HG03108 (cell line): ENCODE measurements at regions not wholly inside any gene's neighbourhood (a gene's known extent, or its start where the extent isn't known, plus 50 kb on each side); places are given as distances from the start of the nearest gene placed in this dataset.

Source experiments
- ATAC-seq: cut with Tn5 transposase; IDR thresholded peaks from one replicate; pipeline ENCODE4 v1.9.1; 2021; ENCODE audit warnings: moderate library complexity; ENCODE audit not compliant: unreplicated experiment

DNA sequence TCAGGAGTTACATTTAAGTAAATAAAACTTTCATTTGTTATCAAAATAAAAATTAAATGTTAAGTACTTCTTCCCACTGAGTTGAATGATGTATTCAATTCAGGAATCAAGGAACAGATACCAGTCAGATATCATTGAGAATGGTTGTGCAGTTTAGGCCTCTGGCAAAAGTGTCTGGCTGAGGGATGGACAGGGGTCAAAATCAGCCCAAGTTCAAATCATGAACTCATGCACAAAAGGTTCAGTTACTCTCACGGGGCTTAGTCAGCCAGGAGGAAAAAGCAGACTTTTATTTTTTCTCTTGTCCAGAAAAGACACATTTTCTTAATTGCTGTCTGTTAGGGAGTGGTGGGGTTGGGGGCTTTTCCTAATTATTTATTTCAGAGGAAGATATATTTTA is 166.3 kb downstream of the RASSF9 start:
- no peak for ATAC-seq

DNA sequence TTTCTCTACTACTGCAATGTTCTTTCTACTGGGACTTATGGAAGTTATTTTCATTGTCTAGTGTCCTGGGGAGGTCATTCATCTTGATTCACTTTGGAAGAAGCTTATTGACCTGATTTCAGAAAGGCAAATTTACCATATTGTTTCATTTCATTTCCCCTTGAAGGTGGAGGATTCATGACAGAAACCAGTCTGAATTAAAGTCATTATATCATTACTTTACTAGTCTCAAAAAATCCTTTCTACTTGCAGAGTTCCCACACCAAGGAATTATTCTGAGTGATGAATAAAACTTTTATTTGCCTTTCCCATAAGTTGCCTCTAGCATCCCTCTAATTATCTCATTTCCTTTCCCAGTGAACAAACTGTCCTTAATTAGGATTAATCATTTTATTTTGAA is 163.8 kb downstream of the RASSF9 start:
- no peak for ATAC-seq

DNA sequence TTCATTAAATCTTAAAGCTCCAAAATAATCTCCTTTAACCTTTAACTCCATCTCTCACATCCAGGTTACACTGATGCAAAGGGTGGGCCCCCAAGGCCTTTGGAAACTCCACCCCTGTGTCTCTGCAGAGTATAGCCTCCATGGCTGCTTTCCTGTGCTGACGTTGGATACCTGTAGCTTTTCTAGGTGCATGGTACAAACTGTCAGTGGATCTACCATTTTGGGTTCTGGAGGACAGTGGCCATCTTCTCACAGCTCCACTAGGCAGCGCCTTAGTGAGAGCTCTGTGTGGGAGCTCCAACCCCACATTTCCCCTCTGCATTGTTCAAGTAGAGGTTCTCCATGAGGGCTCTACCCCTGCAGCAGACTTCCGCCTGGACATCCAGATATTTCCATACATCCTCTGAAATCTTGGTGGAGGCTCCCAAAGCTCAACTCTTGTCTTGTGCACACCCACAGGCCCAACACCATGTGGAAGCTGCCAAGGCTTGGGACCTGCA is 162.2 kb downstream of the RASSF9 start:
- ATAC-seq, result no peak

DNA sequence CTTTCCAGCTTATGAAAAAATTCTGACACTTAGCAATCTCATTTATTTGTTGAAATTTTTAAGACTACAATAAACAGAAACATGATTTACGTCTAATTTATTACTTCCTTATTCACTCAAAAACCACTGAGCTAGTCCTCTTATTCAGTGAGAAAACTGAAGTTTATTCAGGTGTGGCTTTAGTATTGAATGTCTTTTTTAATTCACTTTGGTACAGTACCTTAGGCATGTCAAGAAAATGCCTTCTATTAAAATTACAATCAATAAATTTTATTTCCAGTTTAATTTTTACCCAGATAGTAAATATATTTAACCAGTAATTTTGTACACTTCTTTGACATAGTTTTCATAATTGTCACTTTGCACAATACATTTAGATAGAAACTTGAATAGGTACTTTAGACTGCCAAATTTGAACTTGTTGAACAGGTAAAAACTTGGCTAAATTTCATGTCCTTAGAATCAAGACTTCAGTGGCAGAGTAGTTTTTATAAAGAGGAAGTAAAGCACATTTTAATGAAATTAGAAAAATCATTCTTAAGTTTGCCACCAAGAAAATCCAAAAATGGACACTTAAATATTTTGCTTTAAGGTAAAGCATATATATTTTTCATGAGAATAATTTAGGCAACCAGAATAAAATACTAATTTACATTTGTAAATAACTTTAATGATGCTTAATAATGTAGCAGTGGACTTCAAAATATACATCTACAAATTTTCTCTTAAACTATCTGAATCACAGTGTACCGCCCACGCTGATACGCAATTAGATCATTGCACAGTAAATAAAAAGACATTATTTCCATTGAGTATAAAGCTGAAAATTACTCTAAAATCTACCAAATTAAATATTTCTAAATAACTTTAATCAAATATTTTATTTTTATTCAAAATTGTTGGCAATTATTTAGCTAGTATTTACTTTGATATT is 159.1 kb downstream of the RASSF9 start:
- ATAC-seq, result no peak

DNA sequence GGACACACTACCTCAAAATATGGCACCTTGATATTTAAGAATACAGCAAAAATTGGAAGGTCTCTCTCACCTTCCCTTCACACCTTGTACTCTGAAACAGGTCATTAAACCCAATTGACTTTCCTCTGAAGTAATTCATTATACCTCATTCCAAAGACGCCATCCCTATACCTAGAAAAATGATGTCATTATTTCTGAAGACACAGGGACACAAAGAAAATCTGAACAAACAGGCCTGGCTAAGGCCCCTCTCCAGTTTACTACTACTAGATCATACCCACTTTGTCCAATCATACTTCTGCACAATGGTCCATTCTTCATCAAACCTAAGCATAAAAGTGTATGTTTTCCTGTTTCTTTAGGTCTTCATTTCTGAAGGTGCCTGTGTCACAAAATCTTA is 156.9 kb downstream of the RASSF9 start:
- no peak for ATAC-seq

DNA sequence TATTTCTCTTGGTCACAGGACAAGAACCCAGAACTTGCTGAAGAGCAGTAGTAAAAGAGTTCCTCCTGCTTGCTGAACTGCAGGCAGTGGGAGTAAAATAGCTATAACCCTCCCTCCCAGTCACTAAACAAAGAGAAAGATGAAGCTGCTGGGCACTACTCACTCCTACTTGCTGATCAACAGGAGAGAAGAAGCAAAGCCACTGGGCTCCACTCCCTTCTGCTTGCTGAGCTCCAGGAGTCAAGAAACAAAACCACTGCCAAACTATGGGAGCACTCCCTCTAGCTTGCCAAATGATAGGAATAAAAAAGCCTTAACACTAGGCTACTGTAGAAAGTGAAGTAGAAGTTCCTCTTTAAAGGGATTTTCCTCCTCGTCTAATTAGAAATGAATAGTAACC is 155.3 kb downstream of the RASSF9 start:
- no peak for ATAC-seq

DNA sequence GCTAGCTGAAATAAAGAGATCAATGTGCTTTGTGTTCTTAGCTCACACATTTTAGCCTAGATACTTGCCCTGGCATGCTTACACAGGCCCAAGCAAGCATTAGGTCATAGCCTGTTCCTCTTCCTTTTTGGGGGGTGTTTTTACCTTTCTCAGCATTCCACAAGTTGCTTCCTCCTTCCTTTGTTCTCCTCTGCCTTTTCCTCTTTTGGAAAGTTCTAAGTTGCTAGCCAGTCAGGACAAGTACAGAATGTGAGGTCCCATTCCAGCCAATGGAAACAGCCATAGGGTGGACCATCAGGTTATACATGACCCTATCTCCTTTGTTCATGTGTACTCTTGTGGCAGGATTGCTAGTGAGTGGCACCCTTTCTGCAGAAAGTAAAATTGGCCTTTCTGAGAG is 154.9 kb downstream of the RASSF9 start:
- ATAC-seq, result no peak

DNA sequence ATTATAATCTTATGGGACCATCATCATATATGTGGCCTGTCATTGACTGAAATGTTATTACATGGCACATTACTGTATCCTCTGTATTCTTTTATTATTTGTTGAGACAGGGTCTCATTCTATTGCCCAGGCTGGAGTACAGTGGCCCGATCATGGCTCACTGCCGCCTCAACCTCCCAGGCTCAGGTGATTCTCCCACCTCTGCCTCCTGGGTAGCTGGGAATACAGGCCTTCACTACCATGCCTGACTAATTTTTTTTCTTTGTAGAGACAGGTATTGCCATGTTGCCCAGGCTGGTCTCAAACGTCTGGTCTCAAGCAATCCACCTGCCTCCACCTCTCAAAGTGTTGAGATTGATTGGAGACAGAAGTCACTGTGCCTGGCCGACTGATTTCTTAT is 153.2 kb downstream of the RASSF9 start:
- no peak for ATAC-seq

DNA sequence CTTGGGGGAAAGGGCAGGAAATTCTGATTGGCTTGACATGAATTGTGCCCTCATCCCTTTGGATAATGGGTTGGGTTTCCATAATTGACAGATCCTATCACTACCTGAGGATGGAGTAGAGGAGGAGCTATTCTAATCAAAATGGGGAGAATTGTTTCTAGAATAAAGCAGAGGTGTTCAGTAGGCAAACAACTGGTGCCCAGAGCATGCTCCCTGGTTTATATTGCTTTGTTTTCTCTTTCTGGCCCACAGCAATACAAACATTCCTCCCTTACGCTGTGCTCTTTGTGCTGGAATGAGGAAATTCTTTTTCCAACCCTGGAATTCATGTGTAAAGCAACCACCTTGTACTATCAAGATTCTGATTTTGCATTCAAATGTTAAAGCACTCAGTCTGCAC is 147.4 kb downstream of the RASSF9 start:
- ATAC-seq, result no peak

DNA sequence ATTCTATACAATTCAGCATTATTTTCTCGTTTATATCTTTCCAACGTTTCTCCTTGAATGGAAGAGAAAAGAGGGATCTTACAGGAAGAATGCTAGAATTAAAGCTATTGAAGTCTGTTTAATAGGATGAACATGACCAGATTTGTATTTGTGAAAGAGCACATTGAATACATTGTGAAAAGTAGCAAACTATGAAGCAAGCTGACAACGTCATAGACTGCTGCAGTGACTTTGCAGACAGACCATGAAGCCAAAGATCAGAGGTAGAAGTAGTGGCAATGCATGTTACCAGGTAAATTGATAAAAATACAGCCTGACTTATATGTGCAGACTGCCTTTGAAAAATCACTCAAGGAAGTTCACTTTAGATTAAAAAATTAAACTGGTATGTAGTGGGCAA is 146.1 kb downstream of the RASSF9 start:
- ATAC-seq, result no peak

DNA sequence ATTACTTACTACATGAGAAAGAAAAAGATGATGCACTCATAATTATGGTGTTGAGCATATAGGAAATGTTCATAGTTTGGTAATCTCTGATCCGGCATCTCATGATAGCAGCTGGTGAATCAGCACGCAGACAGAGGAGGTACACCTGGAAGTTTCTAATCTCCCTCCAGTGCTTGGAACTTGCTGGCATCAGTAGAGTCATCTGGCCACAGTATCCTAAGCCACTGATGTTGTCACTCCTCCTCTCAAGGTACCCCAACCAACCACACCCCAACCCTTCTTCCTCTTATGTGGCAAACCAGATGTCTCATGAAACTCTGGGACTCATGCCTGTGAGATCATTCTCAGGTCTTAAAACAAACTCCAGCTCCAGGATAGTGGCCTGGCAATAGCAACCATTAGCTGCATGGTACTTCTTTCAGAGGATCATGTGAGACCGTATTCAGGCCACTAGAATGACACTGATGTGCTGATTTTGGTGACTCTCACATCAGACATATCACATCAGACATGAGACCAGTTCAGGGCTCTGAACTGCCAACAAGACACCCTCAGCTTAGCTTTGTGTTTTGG is 143.0 kb downstream of the RASSF9 start:
- no peak for ATAC-seq

DNA sequence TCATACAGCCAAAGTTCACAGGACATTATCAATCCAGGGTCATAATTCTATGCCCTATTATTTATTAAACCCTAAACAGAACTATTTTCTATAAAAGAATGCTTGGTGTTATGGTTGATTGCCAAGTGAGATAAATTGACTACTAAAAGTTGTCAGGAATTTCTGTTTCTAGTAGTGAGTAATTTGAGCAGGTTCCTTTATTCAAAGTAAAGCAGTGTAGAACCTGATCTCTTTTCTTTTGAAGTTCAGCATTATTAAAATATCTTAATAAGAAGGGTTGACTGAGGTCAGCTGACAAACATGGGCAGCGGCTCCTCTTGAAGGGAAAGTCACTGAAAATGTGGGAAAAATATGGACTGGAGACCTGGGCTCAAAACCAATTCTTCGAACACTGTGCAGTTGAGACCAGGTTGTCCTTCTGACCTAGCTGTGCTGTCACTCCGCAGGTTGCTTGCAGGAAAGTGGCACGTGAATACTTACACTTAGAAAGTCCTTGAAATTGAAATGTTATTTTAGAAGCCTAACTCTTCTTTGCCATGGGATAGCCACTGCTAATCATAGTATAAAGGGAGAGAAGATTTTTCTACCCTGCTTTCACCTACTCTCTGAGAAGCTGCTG is 141.0 kb downstream of the RASSF9 start:
- ATAC-seq, result no peak

DNA sequence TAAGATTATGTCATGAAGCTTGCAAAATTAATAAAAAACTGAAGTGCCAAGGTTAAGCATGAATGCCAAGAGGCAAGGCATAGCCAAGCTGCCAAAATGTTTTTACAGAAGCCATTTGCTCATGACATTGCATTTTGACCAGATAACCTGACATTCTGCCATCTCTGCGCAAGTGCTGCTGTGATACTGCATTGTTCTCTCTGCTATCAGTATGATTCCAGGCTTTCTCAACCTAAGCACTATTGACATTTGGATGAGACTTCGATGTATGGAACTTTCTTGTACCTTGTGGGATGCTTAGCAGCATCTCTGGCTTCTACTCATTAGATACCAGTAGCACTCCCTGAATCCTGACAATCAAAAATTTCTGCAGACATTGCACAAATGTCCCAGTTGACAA is 139.2 kb downstream of the RASSF9 start:
- ATAC-seq, result no peak

DNA sequence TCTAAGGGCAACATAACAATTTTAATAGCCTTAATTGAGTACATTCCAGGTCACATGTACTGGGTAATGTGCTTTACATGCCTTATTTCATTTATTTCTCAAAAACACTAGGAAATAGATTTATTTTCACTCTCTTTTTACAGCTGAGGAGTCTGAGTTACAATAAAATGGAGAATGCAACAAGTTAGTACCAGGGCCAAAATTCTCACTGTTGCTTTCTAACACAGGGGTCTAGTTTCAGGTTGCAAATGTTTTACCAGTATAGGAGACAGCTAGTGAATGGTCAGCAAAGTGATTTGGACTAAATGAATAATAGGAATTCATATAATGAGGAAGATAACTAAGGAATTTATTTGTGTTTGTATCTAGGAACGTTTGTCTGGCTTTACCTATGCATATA is 137.3 kb downstream of the RASSF9 start:
- no peak for ATAC-seq

DNA sequence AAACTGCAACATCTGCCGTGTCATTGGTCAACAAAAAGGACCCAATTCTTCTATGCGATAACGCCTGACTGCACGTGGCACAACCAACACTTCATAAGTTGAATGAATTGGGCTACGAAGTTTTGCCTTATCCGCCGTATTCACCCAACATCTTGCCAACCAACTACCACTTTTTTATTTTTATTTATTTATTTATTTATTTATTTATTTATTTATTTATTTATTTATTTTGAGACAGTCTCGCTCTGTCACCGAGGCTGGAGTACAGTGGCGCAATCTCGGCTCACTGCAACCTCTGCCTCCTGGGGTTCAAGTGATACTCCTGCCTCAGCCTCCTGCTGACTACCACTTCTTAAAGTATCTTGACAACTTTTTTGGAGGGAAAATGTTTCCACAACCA is 127.4 kb downstream of the RASSF9 start:
- no peak for ATAC-seq

DNA sequence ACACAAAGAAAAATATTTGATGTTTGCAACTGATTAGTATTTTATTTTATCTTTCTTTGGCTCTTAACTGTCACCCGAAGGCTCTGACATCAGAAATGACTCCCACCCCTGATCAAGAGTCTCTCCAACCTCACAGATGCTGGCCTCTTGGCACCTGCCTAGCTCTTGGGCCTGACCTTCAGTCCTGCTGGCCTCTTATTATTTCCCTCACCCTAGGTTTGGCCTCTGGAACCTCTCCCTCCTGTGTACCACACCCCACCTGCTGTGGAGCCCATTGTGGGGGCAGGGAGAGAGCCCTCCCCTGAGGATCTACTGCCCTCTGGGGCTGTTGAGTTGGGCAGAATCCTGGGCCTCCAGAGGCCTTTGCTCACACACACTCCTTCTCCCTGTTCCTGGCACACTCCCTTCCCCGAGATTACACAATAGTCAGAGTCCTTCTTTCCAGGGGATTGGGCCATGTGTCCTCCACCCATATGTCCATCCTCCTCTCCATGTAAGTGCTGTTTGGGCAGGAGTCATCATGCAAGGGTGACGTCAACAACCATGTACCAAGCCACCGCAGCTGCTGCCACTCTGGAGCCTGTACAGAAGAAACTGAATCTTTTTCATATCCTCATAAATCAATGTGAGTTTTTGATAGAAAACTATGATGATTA is 124.3 kb downstream of the RASSF9 start:
- ATAC-seq, result no peak

DNA sequence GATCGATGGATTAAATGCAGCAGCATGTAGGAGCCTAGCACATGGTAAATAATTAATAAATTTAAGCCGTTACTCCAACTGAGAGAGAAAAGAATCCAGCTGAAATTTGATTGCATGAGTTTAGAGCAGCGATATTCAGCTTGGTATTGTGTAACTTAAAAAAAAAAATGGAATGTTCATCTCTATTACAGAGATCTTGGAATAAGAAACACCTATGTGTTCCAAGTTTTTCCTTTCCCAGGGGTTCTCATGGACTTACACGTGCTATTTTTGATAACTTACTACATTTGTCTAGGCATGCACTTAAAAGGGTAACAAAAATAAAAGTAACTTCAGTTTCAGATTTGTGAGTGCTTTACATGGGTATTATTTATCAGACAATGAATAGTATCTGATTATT is 122.8 kb downstream of the RASSF9 start:
- ATAC-seq, result no peak

DNA sequence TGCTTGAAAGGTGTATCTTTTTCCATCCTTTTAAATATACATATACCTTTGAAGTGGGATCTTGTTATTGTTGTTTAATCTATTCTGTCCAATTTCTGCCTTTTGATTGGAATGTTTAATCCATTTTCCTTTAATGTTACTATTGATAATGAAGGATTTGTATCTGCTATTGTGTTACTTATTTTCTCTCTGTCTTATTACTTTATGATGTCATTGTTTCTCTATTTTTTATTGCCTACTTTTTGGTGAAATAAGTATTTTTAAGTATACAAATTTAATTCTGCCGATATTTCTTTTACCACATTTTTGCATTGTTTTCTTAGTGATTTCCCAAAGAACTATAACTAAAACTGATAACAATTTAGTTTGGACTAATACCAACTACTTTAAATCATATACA is 121.8 kb downstream of the RASSF9 start:
- ATAC-seq, result no peak

DNA sequence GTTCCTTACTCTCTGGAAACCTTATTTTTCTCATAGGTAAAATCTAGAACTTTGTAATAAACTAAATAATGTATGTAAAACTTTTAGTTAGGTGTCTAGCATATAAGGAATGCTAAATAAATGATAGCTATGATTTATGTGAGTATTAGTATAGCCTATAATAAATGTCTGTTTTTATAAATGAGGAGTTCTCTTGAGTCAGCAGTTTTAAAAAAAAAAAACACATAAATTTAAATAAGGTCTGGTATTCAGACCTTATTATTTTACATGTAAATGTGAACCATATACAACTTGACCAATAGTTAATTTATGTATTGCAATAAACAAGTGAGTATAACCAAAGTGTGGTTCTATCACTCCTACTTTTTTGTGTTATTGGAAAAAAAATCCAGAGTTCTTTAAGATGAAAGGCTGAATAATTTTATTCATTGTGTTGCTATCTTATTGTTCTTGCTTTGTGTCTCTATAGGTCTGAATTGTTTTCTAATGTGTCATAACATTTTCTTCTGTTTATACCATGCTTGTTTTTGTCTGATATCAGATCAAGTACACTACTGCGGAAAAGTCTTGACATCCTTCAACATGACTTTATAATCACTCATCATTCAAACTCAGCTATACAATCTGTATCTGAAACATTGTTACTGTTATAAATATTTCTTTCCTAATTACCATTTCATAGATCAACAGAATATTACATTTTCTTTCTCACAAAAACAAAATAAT is 115.7 kb downstream of the RASSF9 start:
- ATAC-seq, result no peak

DNA sequence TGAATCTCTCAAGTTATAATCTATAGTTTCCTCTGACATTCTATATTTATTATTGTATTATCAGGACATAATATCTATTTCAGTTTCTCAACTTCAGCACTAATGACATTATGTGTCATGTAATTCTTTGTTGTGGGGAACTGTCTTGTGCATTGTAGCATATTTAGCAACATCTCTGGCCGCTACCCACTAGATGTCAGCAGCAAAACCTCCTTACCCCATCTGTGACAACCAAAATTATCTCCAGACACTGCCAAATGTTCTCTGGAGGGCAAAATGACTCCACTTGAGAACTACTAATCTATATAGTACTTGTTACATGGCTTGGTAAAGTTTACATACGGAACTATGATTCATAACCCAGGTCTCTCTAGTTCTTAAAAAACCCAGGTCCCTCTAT is 110.2 kb downstream of the RASSF9 start:
- no peak for ATAC-seq
